ENCODE measurements at regions not wholly inside any gene's neighbourhood (a gene's known extent, or its start where the extent isn't known, plus 50 kb on each side); places are given as distances from the start of the nearest gene placed in this dataset.

GRCh38 chr5:63719147-63719546 lies 243.1 kb downstream of the HTR1A start:
- no peak for DNase-seq

GRCh38 chr5:63700241-63700640 lies 262.0 kb downstream of the HTR1A start:
- DNase-seq: no peak

- no peak for DNase-seq
Observed at GRCh38 chr5:63697811-63698210, 264.4 kb downstream of the HTR1A start.

GRCh38 chr5:63690546-63690945 lies 271.7 kb downstream of the HTR1A start:
- no peak for DNase-seq

- no peak for DNase-seq
Observed at GRCh38 chr5:63687854-63688516, 274.3 kb downstream of the HTR1A start.

GRCh38 chr5:63686938-63687337 lies 275.3 kb downstream of the HTR1A start:
- DNase-seq: no peak

- no peak for DNase-seq
Observed at GRCh38 chr5:63686181-63686580, 276.1 kb downstream of the HTR1A start.

- no peak for DNase-seq
Observed at GRCh38 chr5:63685454-63685853, 276.8 kb downstream of the HTR1A start.

GRCh38 chr5:63674881-63675280 lies 287.4 kb downstream of the HTR1A start:
- no peak for DNase-seq

GRCh38 chr5:63655043-63655442 lies 307.2 kb downstream of the HTR1A start:
- no peak for DNase-seq

GRCh38 chr5:63650581-63650980 lies 311.7 kb downstream of the HTR1A start:
- DNase-seq: no peak

GRCh38 chr5:63648376-63648775 lies 313.9 kb downstream of the HTR1A start:
- DNase-seq: peak in 1 of 2 experiments; percentile 15

GRCh38 chr5:63629951-63630630 lies 332.2 kb downstream of the HTR1A start:
- no peak for DNase-seq

- no peak for DNase-seq
Observed at GRCh38 chr5:63613442-63613841, 348.8 kb downstream of the HTR1A start.

GRCh38 chr5:63603996-63604395 lies 358.2 kb downstream of the HTR1A start:
- no peak for DNase-seq

- no peak for DNase-seq
Observed at GRCh38 chr5:63602971-63603370, 359.3 kb downstream of the HTR1A start.

GRCh38 chr5:63596254-63596653 lies 366.0 kb downstream of the HTR1A start:
- DNase-seq: peak in 1 of 2 experiments; percentile 16

GRCh38 chr5:63573380-63573779 lies 388.9 kb downstream of the HTR1A start:
- DNase-seq: peak; percentile 38 to 52

GRCh38 chr5:63572740-63573139 lies 389.5 kb downstream of the HTR1A start:
- DNase-seq: no peak

- DNase-seq: no peak
Observed at GRCh38 chr5:63570752-63571151, 391.5 kb downstream of the HTR1A start.

- DNase-seq: no peak
Observed at GRCh38 chr5:63564789-63565188, 397.5 kb downstream of the HTR1A start.

GRCh38 chr5:63563008-63563917 lies 399.0 kb downstream of the HTR1A start:
- no peak for DNase-seq

- no peak for DNase-seq
Observed at GRCh38 chr5:63555874-63556273, 406.4 kb downstream of the HTR1A start.

GRCh38 chr5:63554191-63554590 lies 408.1 kb downstream of the HTR1A start:
- DNase-seq: no peak
